WTC11 (cell line): ENCODE measurements at regions not wholly inside any gene's neighbourhood (a gene's known extent, or its start where the extent isn't known, plus 50 kb on each side); places are given as distances from the start of the nearest gene placed in this dataset.

Source experiments
- AFF4 ChIP-seq: sonication (generic); formaldehyde crosslinking; IDR thresholded peaks from 2 replicates; pipeline ENCODE4 v1.8.1; 2023; ENCODE audit warnings: mild to moderate bottlenecking, missing genetic modification reagents, borderline replicate concordance
- ATF2 ChIP-seq: sonication (generic); formaldehyde crosslinking; IDR thresholded peaks from 2 replicates; pipeline ENCODE4 v1.8.1; 2022; ENCODE audit warnings: low read depth, missing genetic modification reagents, borderline replicate concordance
- CTCF ChIP-seq: fragments of 200-600 bp; IDR thresholded peaks from 2 replicates; pipeline ENCODE4 v1.8.0; 2022; ENCODE audit warnings: antibody characterized with exemption
- FOXK1 ChIP-seq: sonication (generic); formaldehyde crosslinking; IDR thresholded peaks from 2 replicates; pipeline ENCODE4 v1.8.0; 2022; ENCODE audit warnings: mild to moderate bottlenecking, moderate library complexity, missing genetic modification reagents
- GABPB1 ChIP-seq: sonication (generic); formaldehyde crosslinking; IDR thresholded peaks from 2 replicates; pipeline ENCODE4 v1.8.1; 2023; ENCODE audit warnings: mild to moderate bottlenecking, missing genetic modification reagents
- IRF2 ChIP-seq: sonication (generic); formaldehyde crosslinking; IDR thresholded peaks from 2 replicates; pipeline ENCODE4 v1.8.0; 2022; ENCODE audit warnings: low read depth, missing genetic modification reagents, borderline replicate concordance
- MLX ChIP-seq: sonication (generic); formaldehyde crosslinking; IDR thresholded peaks from 2 replicates; pipeline ENCODE4 v1.8.1; 2023; ENCODE audit warnings: mild to moderate bottlenecking, missing genetic modification reagents, moderate library complexity
- NFATC4 ChIP-seq: fragments of 250-450 bp; sonication (Bioruptor Pico); IDR thresholded peaks from 2 replicates; pipeline ENCODE4 v1.9.0; 2021; ENCODE audit warnings: mild to moderate bottlenecking
- PRDM15 ChIP-seq: sonication (generic); formaldehyde crosslinking; IDR thresholded peaks from 2 replicates; pipeline ENCODE4 v1.8.0; 2022; ENCODE audit warnings: missing genetic modification reagents
- PREB ChIP-seq: sonication (generic); formaldehyde crosslinking; IDR thresholded peaks from 2 replicates; pipeline ENCODE4 v1.8.1; 2022; ENCODE audit warnings: mild to moderate bottlenecking, missing genetic modification reagents, moderate library complexity, borderline replicate concordance
- SP1 ChIP-seq: sonication (generic); formaldehyde crosslinking; conservative IDR thresholded peaks from 2 replicates; pipeline ENCODE4 v1.8.1; 2022; ENCODE audit warnings: missing genetic modification reagents
- TCF7 ChIP-seq: sonication (generic); formaldehyde crosslinking; IDR thresholded peaks from 2 replicates; pipeline ENCODE4 v1.8.0; 2022; ENCODE audit warnings: mild to moderate bottlenecking, low read depth, missing genetic modification reagents, moderate library complexity
- USF2 ChIP-seq: sonication (generic); formaldehyde crosslinking; IDR thresholded peaks from 2 replicates; pipeline ENCODE4 v1.8.1; 2023; ENCODE audit warnings: mild to moderate bottlenecking, missing genetic modification reagents, moderate library complexity
- ZNF532 ChIP-seq: fragments of 250-450 bp; sonication (Bioruptor Pico); IDR thresholded peaks from 2 replicates; pipeline ENCODE4 v1.9.0; 2021; ENCODE audit warnings: mild to moderate bottlenecking, borderline replicate concordance

- TF ChIP-seq CTCF: no peak
- TF ChIP-seq NFATC4 (CRISPR knock-in tag): no peak
- TF ChIP-seq USF2 (CRISPR knock-in tag): no peak
- no peak for TF ChIP-seq IRF2 (CRISPR knock-in tag)
- TF ChIP-seq PRDM15 (CRISPR knock-in tag): no peak
- TF ChIP-seq SP1 (CRISPR knock-in tag): no peak
- no peak for TF ChIP-seq ATF2 (CRISPR knock-in tag)
- no peak for TF ChIP-seq ZNF532
- TF ChIP-seq MLX: no peak
- TF ChIP-seq FOXK1 (CRISPR knock-in tag): no peak
- no peak for TF ChIP-seq AFF4 (CRISPR knock-in tag)
- no peak for TF ChIP-seq PREB
- TF ChIP-seq GABPB1 (CRISPR knock-in tag): no peak
- TF ChIP-seq TCF7 (CRISPR knock-in tag): no peak
These were observed 1360.7 kb upstream of the CELF2 start for GRCh38 chr10:9656996-9657395.
